ENCODE measurements at regions not wholly inside any gene's neighbourhood (a gene's known extent, or its start where the extent isn't known, plus 50 kb on each side); places are given as distances from the start of the nearest gene placed in this dataset.

DNA sequence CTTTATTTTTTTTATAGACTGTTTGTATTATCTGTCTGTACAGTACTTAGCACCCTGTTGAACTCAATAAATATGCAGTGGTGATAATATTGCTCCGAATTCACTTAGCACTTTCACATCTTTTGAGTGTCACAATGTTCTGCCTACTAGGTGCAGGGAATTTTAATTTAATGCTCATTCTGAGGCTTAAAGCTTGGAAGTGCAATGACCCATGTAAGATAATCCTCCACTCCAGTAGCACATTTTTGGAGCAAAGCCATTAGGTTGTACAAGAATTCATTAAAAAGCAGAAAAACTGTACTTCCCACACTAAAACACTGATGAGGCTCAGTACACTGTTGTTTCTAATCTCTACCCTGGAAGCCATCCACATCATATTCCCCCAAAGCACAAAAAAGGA is 255.3 kb upstream of the MTNR1B start:
- intact Hi-C loops (cut with DNase I; ENCODE audit: low total_unique reads): loop anchor here (1.0 kb wide), 1 partner anchor 24 kb away; no protein-coding TSS in a partner anchor
- TF ChIP-seq EP300 (IDR thresholded peaks at IDR 0.05; ENCODE audit: low read depth): no peak
- TF ChIP-seq, protein P1, sequence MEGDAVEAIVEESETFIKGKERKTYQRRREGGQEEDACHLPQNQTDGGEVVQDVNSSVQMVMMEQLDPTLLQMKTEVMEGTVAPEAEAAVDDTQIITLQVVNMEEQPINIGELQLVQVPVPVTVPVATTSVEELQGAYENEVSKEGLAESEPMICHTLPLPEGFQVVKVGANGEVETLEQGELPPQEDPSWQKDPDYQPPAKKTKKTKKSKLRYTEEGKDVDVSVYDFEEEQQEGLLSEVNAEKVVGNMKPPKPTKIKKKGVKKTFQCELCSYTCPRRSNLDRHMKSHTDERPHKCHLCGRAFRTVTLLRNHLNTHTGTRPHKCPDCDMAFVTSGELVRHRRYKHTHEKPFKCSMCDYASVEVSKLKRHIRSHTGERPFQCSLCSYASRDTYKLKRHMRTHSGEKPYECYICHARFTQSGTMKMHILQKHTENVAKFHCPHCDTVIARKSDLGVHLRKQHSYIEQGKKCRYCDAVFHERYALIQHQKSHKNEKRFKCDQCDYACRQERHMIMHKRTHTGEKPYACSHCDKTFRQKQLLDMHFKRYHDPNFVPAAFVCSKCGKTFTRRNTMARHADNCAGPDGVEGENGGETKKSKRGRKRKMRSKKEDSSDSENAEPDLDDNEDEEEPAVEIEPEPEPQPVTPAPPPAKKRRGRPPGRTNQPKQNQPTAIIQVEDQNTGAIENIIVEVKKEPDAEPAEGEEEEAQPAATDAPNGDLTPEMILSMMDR (IDR thresholded peaks at IDR 0.05): no peak
- no peak for TF ChIP-seq POLR2AphosphoS5 (IDR thresholded peaks at IDR 0.05)
- no peak for TF ChIP-seq POLR2A (IDR thresholded peaks at IDR 0.05)
- in situ Hi-C loops (cut with MboI; ENCODE audit: low pct_ligation_motif_present in 1 of 4, low pct_unique_long_range_greater_than_20kb in 1 of 4, low sequenced_read_pairs in 3 of 4): no loop called here

DNA sequence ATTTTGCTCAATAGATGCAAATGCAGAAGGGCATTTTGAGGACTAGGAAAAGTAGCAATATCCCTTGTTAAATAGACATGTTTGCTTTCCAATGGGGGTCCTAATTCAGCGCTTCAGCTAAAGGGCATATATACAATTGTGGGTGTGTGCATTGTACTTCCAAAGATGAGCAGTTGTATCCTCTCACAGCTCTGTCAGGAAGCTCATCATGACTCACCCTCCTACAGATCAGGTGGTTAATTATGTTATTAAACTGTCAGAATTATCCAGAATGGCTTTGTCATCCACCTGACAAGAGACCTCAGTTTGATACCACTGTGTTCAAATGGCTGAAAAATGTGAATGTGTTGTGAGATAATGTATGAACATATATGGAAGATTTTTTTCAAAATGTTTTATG is 252.2 kb upstream of the MTNR1B start:
- WGBS, 2 donors (ENCODE audit: low coverage in 1 of 2): 93 to 100% methylated on average over 1 of the region's 1 CpG
- Histone ChIP-seq H3K4me3 (no peak overlapping the region), H3K9me3 (no peaks in the 10 kb centered on the region), H3K36me3 (no peaks in the 10 kb centered on the region), H3K27ac (no peak overlapping the region), H3K27me3 (no peaks in the 10 kb centered on the region), H3K4me1 (no peaks in the 10 kb centered on the region)
- no peak for DNase-seq
- no peak for TF ChIP-seq POLR2AphosphoS5 (IDR thresholded peaks at IDR 0.05)
- no peak for TF ChIP-seq POLR2A (IDR thresholded peaks at IDR 0.05)
- TF ChIP-seq EP300 (IDR thresholded peaks at IDR 0.05; ENCODE audit: low read depth): no peak
- TF ChIP-seq, protein P1 (IDR thresholded peaks at IDR 0.05): no peak
- intact Hi-C loops (cut with DNase I; ENCODE audit: low total_unique reads) (no loop called here), in situ Hi-C loops (cut with MboI; ENCODE audit: low pct_ligation_motif_present in 1 of 4, low pct_unique_long_range_greater_than_20kb in 1 of 4, low sequenced_read_pairs in 3 of 4) (no loop called here)

More for the DNA sequence above, 255.3 kb upstream of the MTNR1B start:
- no peaks in the 10 kb centered on the region for H3K36me3 ChIP-seq
- no peaks in the 10 kb centered on the region for H3K27me3 ChIP-seq
- H3K4me3 ChIP-seq: no peak overlapping the region
- H3K4me1 ChIP-seq: no peaks in the 10 kb centered on the region
- 38 to 65% methylated on average over 1 of the region's 1 CpG for WGBS, 2 donors (ENCODE audit: low coverage in 1 of 2)
- DNase-seq: no peak
- no peak overlapping the region for H3K27ac ChIP-seq
- no peaks in the 10 kb centered on the region for H3K9me3 ChIP-seq

DNA sequence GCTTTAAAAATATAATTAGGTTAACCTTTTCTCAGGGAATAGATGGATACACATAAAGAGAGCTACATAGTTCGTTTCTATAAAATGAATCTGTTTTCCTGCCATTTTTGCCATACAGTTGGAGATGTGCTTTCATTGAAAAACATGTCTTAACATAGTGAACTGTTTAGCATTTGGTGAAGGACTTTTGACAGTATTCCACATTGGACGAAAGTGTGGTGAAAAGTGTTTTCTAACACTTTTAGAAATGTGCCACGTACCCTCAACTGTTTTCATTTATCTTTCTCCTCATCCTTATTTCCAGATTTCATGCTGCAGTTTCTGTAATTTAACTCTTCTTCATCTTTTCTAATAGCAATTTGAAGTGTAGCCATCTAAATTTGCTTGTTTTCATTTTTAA is 249.1 kb upstream of the MTNR1B start:
- Histone ChIP-seq H3K36me3 (no peaks in the 10 kb centered on the region), H3K27ac (no peak overlapping the region), H3K4me3 (no peak overlapping the region), H3K27me3 (no peaks in the 10 kb centered on the region), H3K9me3 (no peaks in the 10 kb centered on the region), H3K4me1 (no peaks in the 10 kb centered on the region)
- intact Hi-C loops (cut with DNase I; ENCODE audit: low total_unique reads): no loop called here
- DNase-seq: no peak
- in situ Hi-C loops (cut with MboI; ENCODE audit: low pct_ligation_motif_present in 1 of 4, low pct_unique_long_range_greater_than_20kb in 1 of 4, low sequenced_read_pairs in 3 of 4): no loop called here
- 72 to 84% methylated on average over 3 of the region's 3 CpGs for WGBS, 2 donors (ENCODE audit: low coverage in 1 of 2)
- TF ChIP-seq POLR2AphosphoS5 (IDR thresholded peaks at IDR 0.05) (no peak), EP300 (IDR thresholded peaks at IDR 0.05; ENCODE audit: low read depth) (no peak), POLR2A (IDR thresholded peaks at IDR 0.05) (no peak)
- TF ChIP-seq, protein P1 (IDR thresholded peaks at IDR 0.05): no peak

DNA sequence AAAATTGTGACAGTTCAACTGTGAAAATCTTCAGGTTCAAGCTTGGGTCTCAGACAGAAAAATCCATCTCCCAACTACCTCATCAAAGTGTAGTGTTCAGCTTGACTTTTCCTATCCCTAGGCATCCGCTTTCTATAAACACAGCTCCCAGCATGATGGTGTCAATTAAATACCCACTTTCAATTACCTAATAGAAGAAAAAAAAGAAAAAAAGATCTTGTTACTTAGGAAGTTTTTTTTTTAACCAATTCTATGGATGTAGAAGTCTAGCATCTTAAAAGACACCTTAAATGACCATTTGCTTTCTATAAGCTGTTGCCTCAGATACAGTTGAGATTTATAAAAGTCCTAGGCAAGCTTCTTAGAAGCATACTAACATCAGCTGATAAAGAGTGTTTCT is 244.1 kb upstream of the MTNR1B start:
- no peaks in the 10 kb centered on the region for H3K4me1 ChIP-seq
- H3K27ac ChIP-seq: no peak overlapping the region
- no peaks in the 10 kb centered on the region for H3K9me3 ChIP-seq
- WGBS, 2 donors (ENCODE audit: low coverage in 1 of 2): 88 to 89% methylated on average over 1 of the region's 1 CpG
- H3K36me3 ChIP-seq: no peaks in the 10 kb centered on the region
- intact Hi-C loops (cut with DNase I; ENCODE audit: low total_unique reads) (no loop called here), in situ Hi-C loops (cut with MboI; ENCODE audit: low pct_ligation_motif_present in 1 of 4, low pct_unique_long_range_greater_than_20kb in 1 of 4, low sequenced_read_pairs in 3 of 4) (no loop called here)
- H3K4me3 ChIP-seq: no peak overlapping the region
- TF ChIP-seq, protein P1 (IDR thresholded peaks at IDR 0.05): no peak
- TF ChIP-seq EP300 (IDR thresholded peaks at IDR 0.05; ENCODE audit: low read depth) (no peak), POLR2AphosphoS5 (IDR thresholded peaks at IDR 0.05) (no peak), POLR2A (IDR thresholded peaks at IDR 0.05) (no peak)
- H3K27me3 ChIP-seq: no peaks in the 10 kb centered on the region
- no peak for DNase-seq

Measured in transverse colon (tissue), 4 donors.